Lung (tissue), 11 donors: ENCODE measurements at regions not wholly inside any gene's neighbourhood (a gene's known extent, or its start where the extent isn't known, plus 50 kb on each side); places are given as distances from the start of the nearest gene placed in this dataset.

Source experiments
- ATAC-seq: fragments of 200-7000 bp; cut with Tn5 transposase; one replicate; pipeline ENCODE4 v1.9.1; 2020; ENCODE audit warnings: moderate number of reproducible peaks; ENCODE audit not compliant: insufficient read depth, low FRiP score
- DNase-seq, 3 donors: peaks; one replicate each; pipeline ENCODE4 v3.0.0-alpha.2; 2013 to 2017
- H3K27ac ChIP-seq, 2 donors: one replicate each; pipeline ENCODE4 v1.5.1; 2013; ENCODE audit warnings: mild to moderate bottlenecking in 2 of 2, moderate library complexity in 2 of 2, control low read depth in 1 of 2, inconsistent platforms in 1 of 2, low read depth in 1 of 2, low read length in 1 of 2
- H3K27me3 ChIP-seq, 3 donors: one replicate each; pipeline ENCODE4 v1.5.1; 2013; ENCODE audit warnings: low read length in 2 of 3; ENCODE audit not compliant: control insufficient read depth in 3 of 3, insufficient read depth in 3 of 3
- H3K36me3 ChIP-seq, 4 donors: one replicate each; pipeline ENCODE4 v1.5.1; 2013; ENCODE audit warnings: low read length in 4 of 4, mild to moderate bottlenecking in 1 of 4, moderate library complexity in 1 of 4; ENCODE audit not compliant: control insufficient read depth in 4 of 4, insufficient read depth in 4 of 4
- H3K4me1 ChIP-seq, 5 donors: one replicate each; pipeline ENCODE4 v1.5.1; 2013; ENCODE audit warnings: low read length in 5 of 5, mild to moderate bottlenecking in 2 of 5, moderate library complexity in 1 of 5; ENCODE audit not compliant: control insufficient read depth in 5 of 5, insufficient read depth in 5 of 5
- H3K4me3 ChIP-seq: one replicate; pipeline ENCODE4 v1.5.1; 2013; ENCODE audit warnings: mild to moderate bottlenecking, control low read depth, moderate library complexity
- H3K9ac ChIP-seq, 2 donors: one replicate each; pipeline ENCODE4 v1.5.1; 2013; ENCODE audit warnings: low read length in 2 of 2, control low read depth in 1 of 2; ENCODE audit not compliant: insufficient read depth in 1 of 2
- H3K9me3 ChIP-seq, 4 donors: one replicate each; pipeline ENCODE4 v1.5.1; 2013; ENCODE audit warnings: low read length in 3 of 4, mild to moderate bottlenecking in 1 of 4, moderate library complexity in 1 of 4; ENCODE audit not compliant: control insufficient read depth in 4 of 4, insufficient read depth in 3 of 4
- WGBS, 2 donors: extraction: QIAGEN DNeasy Blood & Tissue Kit; methylation state at CpG; one replicate each; pipeline ENCODE4 v1.1.7; 2013; 5-methylcytosine and 5-hydroxymethylcytosine counted together
- TF ChIP-seq, protein P1 (sequence below): IDR thresholded peaks from 2 replicates; pipeline ENCODE4 v1.5.1; 2012; ENCODE audit warnings: mild to moderate bottlenecking; ENCODE audit errors: control extremely low read depth, extremely low read depth
- donor health status: control.
- donor health status: control.
- donor health status: Bipolar disorder and iron deficiency.
- donor health status: healthy.
- donor health status: DM: yes; HTN: yes; CAD: no.

DNA sequence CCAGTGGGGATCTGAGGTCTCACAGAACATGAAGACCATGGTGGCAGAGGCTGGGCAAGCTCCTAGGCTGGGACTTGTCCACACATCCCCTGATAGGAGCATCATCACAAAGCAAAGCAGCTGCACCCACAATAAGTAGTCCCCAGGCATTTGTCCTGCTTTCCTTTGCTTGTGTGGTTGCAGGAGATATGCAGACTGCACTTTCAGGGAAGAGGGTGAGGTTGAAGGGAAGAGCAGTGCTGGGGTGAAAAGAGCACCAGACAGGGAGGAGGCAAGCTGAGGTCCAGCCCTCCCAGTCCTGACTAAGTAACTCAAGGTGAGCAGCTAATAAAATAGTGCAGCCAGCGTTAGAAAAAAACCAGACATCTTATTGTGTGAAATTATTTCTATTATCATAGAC is 383.6 kb downstream of the UQCRFS1 start:
- Histone ChIP-seq H3K4me1 (no peaks in the 10 kb centered on the region), H3K27me3 (no peaks in the 10 kb centered on the region), H3K27ac (no peak overlapping the region), H3K9me3 (no peaks in the 10 kb centered on the region), H3K4me3 (no peak overlapping the region), H3K9ac (no peak overlapping the region), H3K36me3 (no peaks in the 10 kb centered on the region)
- no peak for DNase-seq
- TF ChIP-seq, protein P1, sequence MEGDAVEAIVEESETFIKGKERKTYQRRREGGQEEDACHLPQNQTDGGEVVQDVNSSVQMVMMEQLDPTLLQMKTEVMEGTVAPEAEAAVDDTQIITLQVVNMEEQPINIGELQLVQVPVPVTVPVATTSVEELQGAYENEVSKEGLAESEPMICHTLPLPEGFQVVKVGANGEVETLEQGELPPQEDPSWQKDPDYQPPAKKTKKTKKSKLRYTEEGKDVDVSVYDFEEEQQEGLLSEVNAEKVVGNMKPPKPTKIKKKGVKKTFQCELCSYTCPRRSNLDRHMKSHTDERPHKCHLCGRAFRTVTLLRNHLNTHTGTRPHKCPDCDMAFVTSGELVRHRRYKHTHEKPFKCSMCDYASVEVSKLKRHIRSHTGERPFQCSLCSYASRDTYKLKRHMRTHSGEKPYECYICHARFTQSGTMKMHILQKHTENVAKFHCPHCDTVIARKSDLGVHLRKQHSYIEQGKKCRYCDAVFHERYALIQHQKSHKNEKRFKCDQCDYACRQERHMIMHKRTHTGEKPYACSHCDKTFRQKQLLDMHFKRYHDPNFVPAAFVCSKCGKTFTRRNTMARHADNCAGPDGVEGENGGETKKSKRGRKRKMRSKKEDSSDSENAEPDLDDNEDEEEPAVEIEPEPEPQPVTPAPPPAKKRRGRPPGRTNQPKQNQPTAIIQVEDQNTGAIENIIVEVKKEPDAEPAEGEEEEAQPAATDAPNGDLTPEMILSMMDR: no peak
- 82 to 96% methylated on average over 1 of the region's 1 CpG for WGBS, 2 donors
- ATAC-seq: no peak

DNA sequence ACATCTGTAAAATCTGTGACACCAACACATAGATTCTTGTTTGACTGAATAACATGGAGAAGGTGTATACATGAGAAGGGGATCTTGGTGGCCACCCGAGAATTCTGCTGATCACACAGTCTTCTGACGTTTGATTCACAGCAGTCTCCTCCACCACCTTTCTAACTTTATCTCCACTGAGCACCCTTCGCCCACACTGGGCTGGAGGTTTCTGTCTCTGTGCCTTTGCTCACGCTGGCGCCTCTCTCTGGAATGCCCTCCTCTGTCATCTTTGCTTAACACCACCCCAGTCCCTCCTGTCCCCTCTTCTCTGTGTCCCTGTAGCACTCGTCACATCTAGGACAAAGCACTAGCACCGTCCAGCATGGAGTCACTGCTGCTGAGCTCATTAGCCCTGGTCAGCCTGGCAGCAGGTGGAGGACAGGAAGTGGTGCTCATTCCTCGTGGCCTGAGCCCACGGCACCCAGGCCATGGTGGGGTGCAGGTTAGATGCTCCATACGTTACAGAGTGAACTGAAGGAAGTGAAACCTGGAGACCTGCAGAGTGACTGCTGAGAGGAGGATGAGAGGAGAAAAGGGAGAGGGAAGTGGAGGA is 384.6 kb downstream of the UQCRFS1 start:
- H3K4me1 ChIP-seq: no peaks in the 10 kb centered on the region
- no peak overlapping the region for H3K4me3 ChIP-seq
- WGBS, 2 donors: 70 to 75% methylated on average over 10 of the region's 10 CpGs
- DNase-seq (no peak), ATAC-seq (no peak)
- no peaks in the 10 kb centered on the region for H3K9me3 ChIP-seq
- H3K9ac ChIP-seq: no peak overlapping the region
- H3K27ac ChIP-seq: no peak overlapping the region
- no peaks in the 10 kb centered on the region for H3K36me3 ChIP-seq
- TF ChIP-seq, protein P1: no peak
- H3K27me3 ChIP-seq: no peaks in the 10 kb centered on the region

DNA sequence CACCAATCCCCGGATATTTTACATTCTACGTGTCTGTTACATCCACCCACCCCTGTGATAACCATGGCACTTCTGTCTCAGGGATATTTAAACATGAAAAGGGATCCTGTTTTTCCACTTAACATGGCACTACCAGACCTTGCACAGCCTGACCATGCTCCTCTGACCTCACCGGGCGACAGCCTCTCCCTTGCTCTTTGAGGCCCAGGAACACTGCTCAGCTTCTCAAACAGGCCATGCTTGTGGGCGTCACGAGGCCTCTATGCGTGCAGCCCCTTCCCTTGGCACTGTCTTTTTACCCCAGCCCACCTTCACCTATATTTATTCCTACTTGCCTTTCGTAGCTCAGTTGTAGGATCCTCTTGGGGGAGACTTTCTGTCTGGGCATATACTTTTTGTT is 385.6 kb downstream of the UQCRFS1 start:
- Histone ChIP-seq H3K9me3 (no peaks in the 10 kb centered on the region), H3K4me3 (no peak overlapping the region), H3K4me1 (no peaks in the 10 kb centered on the region), H3K9ac (no peak overlapping the region), H3K36me3 (no peaks in the 10 kb centered on the region), H3K27me3 (no peaks in the 10 kb centered on the region), H3K27ac (no peak overlapping the region)
- TF ChIP-seq, protein P1: no peak
- DNase-seq: no peak
- WGBS, 2 donors: 79 to 81% methylated on average over 8 of the region's 8 CpGs
- no peak for ATAC-seq
